GM18499 (cell line): ENCODE measurements at regions not wholly inside any gene's neighbourhood (a gene's known extent, or its start where the extent isn't known, plus 50 kb on each side); places are given as distances from the start of the nearest gene placed in this dataset.
"Not testable (repeated sequence)": the region's sequence is repeated elsewhere in the genome, so short reads cannot be mapped to it uniquely, and the experiment has no call there.

Source experiments
- ATAC-seq: cut with Tn5 transposase; IDR thresholded peaks from one replicate; pipeline ENCODE4 v1.9.1; 2021; ENCODE audit warnings: moderate number of reproducible peaks; ENCODE audit not compliant: insufficient read depth, unreplicated experiment

- ATAC-seq: no peak
Observed at GRCh38 chr14:50013934-50014333, 102.4 kb downstream of the VCPKMT start.

DNA sequence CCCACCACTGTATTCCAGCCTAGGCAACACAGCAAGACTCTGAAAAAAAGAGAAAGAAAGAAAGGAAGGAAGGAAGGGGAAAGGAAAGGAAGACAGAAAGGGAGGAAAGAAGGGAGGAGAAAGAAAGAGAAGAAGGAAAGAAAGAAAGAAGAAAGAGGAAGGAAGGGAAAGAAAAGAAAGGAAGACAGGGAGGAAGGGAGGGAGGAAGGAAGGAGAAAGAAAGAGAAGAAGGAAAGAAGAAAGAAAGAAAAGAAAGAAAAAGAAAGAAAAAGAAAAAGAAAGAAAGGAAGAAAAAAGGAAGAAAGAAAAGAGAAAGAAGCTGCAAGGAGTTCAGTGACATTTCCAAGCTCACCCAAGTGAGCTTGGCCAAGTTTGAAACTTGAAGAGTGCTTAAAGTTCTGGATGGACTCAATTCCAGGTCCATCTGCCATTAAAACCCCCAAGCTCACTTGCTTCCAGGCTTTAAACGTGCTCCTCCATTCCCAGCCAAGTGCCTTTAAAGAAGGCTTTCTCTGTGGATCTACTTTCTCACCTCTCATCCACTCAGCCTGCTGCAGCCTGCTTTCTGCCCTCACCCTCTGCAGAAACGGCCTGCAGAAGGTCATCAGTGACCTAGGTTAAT is 101.5 kb downstream of the VCPKMT start:
- ATAC-seq: no peak

DNA sequence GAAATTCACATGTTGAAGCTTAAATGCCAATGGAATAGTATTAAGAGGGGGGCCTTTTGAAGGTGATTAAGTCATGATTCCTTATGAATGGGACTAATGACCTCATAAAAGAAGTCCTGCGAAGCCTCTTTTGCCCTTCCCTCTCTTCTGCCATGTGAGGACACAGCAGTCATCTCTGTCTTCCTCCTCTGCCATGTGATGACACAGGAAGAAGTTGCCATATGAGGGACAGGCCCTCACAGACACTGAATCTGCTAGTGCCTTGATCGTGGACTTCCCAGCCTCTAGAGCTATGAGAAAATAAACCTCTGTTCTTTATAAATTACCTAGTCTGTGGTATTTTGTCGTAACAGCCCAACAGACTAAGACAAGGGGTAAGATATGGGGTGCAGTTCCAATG is 100.7 kb downstream of the VCPKMT start:
- ATAC-seq: no peak

GRCh38 chr14:50018201-50018932 is 98.0 kb downstream of the VCPKMT start:
- no peak for ATAC-seq

DNA sequence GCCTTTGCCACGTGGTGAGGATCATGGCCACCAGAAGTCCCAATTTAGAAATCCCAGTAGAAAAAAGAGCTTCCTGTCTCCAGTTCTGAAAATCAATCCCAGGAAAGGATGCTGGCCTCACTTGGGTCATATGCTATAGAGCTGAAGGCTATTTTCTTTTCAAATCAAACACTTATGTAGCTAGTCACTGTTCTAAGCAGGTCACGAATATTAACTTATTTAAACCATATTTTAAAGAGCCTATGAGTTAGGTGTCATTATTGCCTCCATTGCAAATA is 97.5 kb downstream of the VCPKMT start:
- no peak for ATAC-seq

DNA sequence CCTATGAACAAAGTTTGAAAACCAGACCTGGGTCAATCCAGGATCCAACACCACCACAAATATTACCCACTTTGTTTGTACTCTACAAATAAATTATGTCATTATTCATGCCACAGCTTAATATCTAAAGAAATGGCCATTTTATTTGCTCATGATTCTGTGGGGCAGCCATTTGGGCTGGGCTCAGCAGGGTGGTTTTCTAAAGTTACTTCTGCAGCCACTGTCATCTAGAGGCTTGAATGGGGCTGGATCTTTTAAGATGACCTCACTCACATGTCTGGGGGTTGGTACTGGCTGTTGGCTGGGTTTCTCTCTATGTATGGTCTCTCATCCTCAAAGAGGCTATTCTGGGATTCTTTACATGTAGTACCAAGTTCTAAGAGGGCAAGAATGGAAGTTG is 96.2 kb downstream of the VCPKMT start:
- ATAC-seq: no peak

GRCh38 chr14:50020799-50021198 is 95.6 kb downstream of the VCPKMT start:
- ATAC-seq: no peak

DNA sequence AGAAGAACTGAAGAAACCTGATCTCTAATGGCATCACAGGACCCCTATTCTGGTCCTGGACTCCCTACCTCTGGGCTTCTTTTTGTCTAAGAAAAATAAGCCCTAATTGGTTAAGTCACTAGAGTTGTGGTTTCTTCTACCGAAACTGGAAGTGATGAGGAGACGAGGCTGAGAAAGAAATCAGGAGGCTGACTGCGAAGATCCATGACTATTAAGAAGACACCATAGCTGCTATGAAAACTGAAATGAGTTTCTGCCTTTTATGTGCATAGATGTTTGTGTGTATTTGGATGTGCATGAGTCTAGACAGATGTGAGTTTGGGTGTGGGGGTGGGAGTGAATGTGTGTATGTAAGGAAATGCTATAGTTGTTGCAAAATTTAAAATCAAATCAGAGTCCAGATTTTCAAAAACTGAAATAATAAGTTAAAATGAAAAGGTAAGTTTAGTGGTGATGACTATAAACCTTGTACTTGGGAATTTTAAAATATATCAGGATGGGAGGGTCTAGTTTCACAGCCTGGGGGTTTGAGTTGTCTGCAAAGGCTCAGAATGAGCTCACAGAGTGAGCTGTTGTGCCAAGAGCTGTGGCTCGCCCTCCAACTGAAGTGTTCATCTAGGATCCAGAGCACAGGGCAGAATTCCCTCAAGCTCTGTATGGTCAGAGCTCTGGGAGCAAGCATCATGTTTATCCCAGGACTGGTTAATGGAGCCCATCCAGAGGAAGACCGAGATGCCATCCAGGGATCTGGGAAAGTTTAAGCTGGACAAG is 94.9 kb downstream of the VCPKMT start:
- ATAC-seq: no peak

DNA sequence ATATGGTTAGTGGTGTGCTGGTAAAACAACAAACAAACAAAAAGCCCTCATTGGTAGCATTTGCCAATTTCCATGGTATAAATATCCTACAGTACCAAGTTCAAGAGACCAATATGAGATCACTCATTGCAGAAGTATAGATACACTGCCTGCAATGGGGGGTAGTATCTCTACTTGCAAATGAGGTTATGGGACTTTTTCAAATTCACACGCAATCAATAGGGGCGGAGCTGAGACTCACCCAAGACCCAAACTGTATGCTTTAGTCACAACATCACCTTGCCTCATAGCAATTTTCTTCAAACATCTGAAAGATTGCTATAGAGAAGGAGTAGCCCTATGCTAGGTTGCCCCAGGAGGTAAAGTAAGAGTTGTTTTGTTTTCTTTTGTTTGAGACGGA is 93.7 kb downstream of the VCPKMT start:
- ATAC-seq: no peak

DNA sequence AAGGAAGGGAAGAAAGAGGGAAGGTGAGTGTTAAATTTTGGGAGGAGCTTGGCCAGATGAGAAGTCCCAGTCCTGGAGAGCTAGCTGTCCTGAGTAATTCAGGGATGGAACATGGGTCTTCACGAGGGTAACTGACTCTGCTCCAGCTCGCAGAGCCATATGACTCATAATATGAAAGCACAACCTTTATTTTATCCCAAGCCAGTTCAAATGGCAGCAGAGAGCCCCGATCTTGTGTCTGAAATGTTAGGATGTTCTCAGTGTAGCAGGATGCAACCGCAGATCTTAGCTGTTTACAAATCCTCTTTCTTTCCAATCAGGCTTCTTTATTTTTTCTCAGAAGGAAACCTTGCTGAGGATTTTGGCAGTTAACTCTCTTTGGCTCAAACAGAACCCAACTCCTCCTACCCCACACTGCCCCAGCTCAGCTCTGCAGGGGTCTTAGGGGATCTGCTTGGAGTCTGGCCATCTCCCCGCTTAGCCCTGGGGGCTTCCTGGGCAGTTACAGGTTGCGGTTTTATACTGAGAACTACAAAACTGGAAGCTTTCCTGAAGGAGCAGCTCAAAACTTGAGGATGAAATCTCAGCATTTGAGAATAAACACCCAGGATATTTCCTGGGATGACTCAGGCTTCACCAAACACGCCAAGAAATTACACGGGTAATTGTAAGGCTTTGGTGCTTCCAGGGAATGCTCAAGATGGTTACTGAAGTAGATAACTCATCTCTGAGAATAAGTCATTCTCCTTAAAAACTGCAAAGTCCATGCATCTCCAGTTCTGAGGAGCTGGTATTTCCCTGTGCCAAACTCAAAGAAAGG is 92.5 kb downstream of the VCPKMT start:
- no peak for ATAC-seq

DNA sequence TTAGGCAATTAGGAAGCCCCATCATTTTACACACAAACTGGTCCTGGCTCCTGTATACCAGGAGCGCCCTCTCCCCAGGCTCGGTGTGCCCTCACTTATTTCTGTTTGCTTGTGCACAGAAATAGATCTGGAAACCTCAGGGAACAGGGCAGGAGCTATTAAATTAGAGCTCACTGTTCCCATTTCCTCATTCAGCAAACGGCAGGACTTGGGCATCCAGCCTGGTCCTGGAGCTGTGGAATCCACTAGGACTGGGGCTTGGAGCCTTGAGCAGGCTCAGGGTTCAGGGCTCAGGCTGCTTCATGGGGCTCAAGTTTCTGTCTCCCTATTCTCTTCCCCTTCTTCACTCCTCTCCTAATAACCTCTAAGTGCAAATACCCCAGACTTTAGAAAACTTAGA is 91.3 kb downstream of the VCPKMT start:
- no peak for ATAC-seq

DNA sequence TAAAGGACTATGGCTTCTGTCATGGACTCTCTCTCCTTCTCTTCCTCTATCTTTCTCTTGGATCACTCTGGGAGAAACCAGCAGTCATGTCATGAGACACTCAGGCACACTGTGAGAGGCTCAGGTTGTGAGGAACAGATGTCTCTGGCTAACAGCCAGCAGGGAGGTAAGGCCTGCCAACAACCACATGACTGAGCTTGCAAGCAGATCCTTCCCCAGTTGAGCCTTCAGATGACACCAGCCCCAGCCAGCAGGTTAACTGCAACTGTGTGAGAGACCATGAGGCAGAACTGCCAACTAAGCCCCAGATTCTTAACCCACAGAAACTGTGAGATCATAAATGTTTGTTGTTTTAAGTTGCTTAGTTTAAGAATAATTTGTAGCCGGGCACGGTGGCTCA is 90.6 kb downstream of the VCPKMT start:
- ATAC-seq: no peak

DNA sequence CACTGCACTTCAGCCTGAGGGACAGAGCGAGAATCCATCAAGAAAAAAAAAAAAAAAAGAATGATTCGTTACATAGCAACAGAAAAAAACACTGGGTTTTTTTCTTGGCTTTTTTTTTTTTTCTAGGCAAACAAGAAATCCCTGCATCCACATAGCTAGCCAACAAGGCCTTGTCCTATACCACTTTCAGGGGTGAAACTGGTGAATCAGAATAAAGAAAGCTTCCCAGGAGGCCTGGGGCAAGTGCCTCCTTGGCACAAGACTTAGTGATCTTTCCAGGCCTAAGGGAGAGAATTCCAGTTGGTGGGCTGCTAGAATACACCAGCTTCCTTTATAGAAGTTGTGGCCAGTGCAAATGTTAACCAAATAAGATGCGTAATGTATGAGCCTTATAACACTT is 90.0 kb downstream of the VCPKMT start:
- ATAC-seq: no peak

DNA sequence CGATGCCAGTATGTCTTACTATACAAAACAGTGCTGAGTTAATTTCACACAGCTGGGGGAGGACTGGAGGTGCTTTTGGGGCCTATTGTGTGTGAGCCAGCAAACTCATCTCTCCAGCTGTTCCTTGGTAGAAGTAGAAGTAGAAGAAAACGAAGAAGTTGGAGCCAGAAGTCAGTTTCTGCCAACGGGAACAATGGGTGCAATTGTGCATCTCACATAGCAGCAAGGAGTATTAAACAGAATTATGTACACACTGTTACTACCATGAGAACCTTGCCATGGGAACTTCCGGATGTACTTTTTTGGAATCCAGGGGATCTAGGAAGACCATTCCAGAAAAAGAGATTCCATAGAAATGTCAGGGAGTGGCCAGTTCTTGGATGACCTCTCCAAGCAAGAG is 88.6 kb downstream of the VCPKMT start:
- ATAC-seq: no peak

DNA sequence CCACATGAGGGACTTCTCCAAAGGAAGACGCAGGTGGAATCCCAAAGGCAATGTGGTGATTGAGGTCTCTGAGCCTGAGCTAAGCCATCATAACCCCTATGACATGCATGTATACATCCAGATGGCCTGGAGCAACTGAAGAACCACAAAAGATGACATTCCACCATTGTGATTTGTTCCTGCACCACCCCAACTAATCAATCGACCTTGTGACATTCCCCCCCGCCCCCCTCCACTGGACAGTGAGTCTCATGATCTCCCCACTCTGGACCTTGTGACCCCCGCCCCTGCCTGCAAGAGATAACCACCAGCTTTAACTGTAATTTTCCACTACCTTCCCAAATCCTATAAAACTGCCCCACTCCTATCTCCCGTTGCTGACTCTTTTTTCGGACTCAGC is 87.9 kb downstream of the VCPKMT start:
- ATAC-seq: no peak

GRCh38 chr14:50030036-50030435 is 86.3 kb downstream of the VCPKMT start:
- ATAC-seq: no peak

DNA sequence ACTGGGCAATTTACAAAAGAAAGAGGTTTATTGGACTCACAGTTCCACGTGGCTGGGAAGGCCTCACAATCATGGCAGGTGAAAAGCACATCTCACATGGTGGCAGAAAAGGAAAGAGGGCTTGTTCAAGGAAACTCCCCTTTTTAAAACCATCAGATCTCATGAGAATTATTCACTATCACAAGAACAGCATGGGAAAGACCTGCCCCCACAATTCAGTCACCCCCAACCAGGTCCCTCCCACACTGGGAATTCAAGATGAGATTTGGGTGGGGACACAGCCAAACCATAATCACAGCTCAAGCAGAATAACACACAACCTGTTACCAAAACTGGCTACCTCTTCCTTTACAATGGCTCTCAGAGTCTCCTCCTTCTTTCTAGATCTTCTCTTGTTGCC is 85.5 kb downstream of the VCPKMT start:
- ATAC-seq: not testable (repeated sequence)

GRCh38 chr14:50031602-50032313 is 84.6 kb downstream of the VCPKMT start:
- ATAC-seq: no peak

DNA sequence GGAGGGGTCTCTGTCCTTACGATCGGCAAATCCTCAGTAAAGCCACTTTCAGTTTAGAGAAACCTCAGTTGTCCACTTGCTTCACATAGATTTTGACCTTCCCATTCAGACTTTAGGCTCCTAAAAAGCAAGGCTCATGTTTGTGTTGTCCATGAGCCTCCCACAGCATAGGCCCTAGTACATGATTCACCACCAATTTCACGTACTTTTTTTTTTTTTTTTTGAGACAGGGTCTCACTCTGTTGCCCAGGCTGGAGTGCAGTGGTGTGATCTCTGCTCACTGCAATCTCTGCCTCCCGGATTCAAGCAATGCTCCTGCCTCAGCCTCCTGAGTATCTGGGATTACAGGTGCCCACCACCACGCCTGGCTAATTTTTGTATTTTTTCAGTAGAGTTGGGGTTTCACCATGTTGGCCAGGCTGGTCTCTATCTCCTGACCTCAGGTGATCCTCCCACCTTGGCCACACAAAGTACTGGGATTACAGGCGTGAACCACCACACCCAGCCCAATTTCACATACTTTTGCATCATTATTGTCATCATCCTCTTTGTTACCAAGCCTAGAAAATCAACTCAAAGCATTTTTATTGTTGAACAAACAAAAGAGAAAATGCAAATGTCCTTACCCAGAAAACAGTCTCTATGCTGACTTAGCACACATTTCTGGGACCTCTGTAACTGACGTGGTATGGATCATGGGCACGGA is 83.8 kb downstream of the VCPKMT start:
- ATAC-seq: not testable (repeated sequence)

GRCh38 chr14:50035214-50035613 is 81.2 kb downstream of the VCPKMT start:
- ATAC-seq: no peak
